ENCODE measurements at regions not wholly inside any gene's neighbourhood (a gene's known extent, or its start where the extent isn't known, plus 50 kb on each side); places are given as distances from the start of the nearest gene placed in this dataset.

DNA sequence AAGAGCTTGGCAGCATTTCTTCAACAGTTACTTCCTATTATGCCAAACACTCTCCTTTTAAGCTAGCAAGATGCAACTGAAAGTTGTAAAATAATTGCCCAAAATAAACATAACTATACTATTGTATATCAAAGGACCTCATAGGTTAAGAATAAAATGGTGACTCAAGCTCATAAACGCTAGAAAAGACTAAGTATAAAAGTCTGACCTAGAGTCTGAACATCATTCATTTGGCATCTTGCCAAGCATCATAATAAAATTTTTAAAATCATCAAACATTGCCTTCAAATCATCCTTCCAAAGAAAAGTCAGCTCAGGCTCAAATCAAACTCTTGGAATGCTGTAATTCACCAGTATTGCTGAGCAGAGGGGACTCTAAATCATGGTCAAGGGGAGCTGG lies 281.2 kb downstream of the QDPR start:
- H3K36me3 ChIP-seq (ENCODE audit: low read depth) = no peaks in the 10 kb centered on the region
- H3K9me3 ChIP-seq = no peaks in the 10 kb centered on the region
- DNase-seq = no peak
- no peak for ATAC-seq
- intact Hi-C loops (cut with DNase I, micrococcal nuclease) = no loop called here
- TF ChIP-seq, protein P1, sequence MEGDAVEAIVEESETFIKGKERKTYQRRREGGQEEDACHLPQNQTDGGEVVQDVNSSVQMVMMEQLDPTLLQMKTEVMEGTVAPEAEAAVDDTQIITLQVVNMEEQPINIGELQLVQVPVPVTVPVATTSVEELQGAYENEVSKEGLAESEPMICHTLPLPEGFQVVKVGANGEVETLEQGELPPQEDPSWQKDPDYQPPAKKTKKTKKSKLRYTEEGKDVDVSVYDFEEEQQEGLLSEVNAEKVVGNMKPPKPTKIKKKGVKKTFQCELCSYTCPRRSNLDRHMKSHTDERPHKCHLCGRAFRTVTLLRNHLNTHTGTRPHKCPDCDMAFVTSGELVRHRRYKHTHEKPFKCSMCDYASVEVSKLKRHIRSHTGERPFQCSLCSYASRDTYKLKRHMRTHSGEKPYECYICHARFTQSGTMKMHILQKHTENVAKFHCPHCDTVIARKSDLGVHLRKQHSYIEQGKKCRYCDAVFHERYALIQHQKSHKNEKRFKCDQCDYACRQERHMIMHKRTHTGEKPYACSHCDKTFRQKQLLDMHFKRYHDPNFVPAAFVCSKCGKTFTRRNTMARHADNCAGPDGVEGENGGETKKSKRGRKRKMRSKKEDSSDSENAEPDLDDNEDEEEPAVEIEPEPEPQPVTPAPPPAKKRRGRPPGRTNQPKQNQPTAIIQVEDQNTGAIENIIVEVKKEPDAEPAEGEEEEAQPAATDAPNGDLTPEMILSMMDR (IDR thresholded peaks at IDR 0.05) = no peak
- H3K4me1 ChIP-seq (ENCODE audit: low read depth) = no peaks in the 10 kb centered on the region
- H3K4me3 ChIP-seq = no peak overlapping the region

- H3K4me1 ChIP-seq (ENCODE audit: low read depth) = no peaks in the 10 kb centered on the region
- TF ChIP-seq, protein P1 (IDR thresholded peaks at IDR 0.05) = no peak
- ATAC-seq = no peak
- no peak overlapping the region for H3K4me3 ChIP-seq
- intact Hi-C loops (cut with DNase I, micrococcal nuclease) = no loop called here
- no peaks in the 10 kb centered on the region for H3K9me3 ChIP-seq
- DNase-seq = no peak
- no peaks in the 10 kb centered on the region for H3K36me3 ChIP-seq (ENCODE audit: low read depth)
Observed at GRCh38 chr4:17220816-17221215, 291.1 kb downstream of the QDPR start.

- Histone ChIP-seq H3K4me1 (ENCODE audit: low read depth) (no peaks in the 10 kb centered on the region), H3K4me3 (no peak overlapping the region), H3K36me3 (ENCODE audit: low read depth) (no peaks in the 10 kb centered on the region), H3K9me3 (peaks cover 2% of the 10 kb centered on the region)
- ATAC-seq = no peak
- TF ChIP-seq, protein P1 (IDR thresholded peaks at IDR 0.05) = no peak
- intact Hi-C loops (cut with DNase I, micrococcal nuclease) = no loop called here
- DNase-seq = no peak
Observed at GRCh38 chr4:17218786-17219185, 293.1 kb downstream of the QDPR start.

- ATAC-seq (no peak), DNase-seq (no peak)
- intact Hi-C loops (cut with DNase I, micrococcal nuclease) = no loop called here
- Histone ChIP-seq H3K36me3 (ENCODE audit: low read depth) (no peaks in the 10 kb centered on the region), H3K4me1 (ENCODE audit: low read depth) (no peaks in the 10 kb centered on the region), H3K4me3 (no peak overlapping the region), H3K9me3 (no peaks in the 10 kb centered on the region)
- TF ChIP-seq, protein P1 (IDR thresholded peaks at IDR 0.05) = no peak
Observed at GRCh38 chr4:17206829-17207801, 304.8 kb downstream of the QDPR start.

DNA sequence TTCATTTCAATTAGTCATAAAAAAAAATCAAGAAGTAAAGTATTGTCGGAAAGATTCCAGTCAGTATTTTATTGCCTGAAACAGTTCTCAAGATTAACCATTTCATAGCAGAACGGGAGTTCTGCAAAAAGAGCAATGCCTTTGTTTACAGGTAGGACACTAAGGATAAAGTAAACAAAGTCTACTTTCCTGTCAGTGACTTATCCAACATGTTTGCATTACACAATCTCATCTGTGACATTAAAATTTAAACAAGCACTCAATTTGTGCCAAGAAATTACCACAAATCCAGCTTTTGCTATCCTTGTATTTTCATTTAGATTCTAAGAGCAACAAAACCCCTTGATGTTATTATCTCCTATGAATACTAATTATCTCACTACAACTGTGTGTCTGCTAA lies 306.5 kb upstream of the LDB2 start:
- no peaks in the 10 kb centered on the region for H3K9me3 ChIP-seq
- H3K4me3 ChIP-seq = no peak overlapping the region
- no peaks in the 10 kb centered on the region for H3K4me1 ChIP-seq (ENCODE audit: low read depth)
- TF ChIP-seq, protein P1 (IDR thresholded peaks at IDR 0.05) = no peak
- ATAC-seq = no peak
- H3K36me3 ChIP-seq (ENCODE audit: low read depth) = no peaks in the 10 kb centered on the region
- no peak for DNase-seq
- intact Hi-C loops (cut with DNase I, micrococcal nuclease) = no loop called here

Measured in mucosa of descending colon (tissue), 3 donors.